Pancreas (tissue), 10 donors: ENCODE measurements at regions not wholly inside any gene's neighbourhood (a gene's known extent, or its start where the extent isn't known, plus 50 kb on each side); places are given as distances from the start of the nearest gene placed in this dataset.
"Not testable (repeated sequence)": the region's sequence is repeated elsewhere in the genome, so short reads cannot be mapped to it uniquely, and the experiment has no call there.

Source experiments
- ATAC-seq, 4 donors: fragments of 200-7000 bp; cut with Tn5 transposase; one replicate each; pipeline versions ENCODE4 v1.8.0 to v1.9.1; 2020; ENCODE audit warnings: mild to moderate bottlenecking in 4 of 4, moderate library complexity in 4 of 4
- DNase-seq, 6 donors: peaks; one replicate each; pipeline ENCODE4 v3.0.0-alpha.2; 2020
- FAIRE-seq: peaks from 2 replicates; lab custom pipeline; 2012; peaks lifted over from hg19 to GRCh38; lab: Jason Lieb, UNC
- H3K27ac ChIP-seq, 4 donors: fragments of 200-600 bp; sonication (generic); 1 replicate in 3 of 4; 2 replicates in 1 of 4; pipeline versions ENCODE4 v1.5.0 to v1.8.0; 2020
- H3K27me3 ChIP-seq, 4 donors: fragments of 200-600 bp; one replicate each; pipeline ENCODE4 v1.8.0; 2021
- H3K36me3 ChIP-seq, 3 donors: fragments of 200-600 bp; sonication (generic) in 1 of 3; one replicate each; pipeline versions ENCODE4 v1.5.0 to v1.8.0; 2020 to 2021
- H3K4me1 ChIP-seq, 3 donors: fragments of 200-600 bp; one replicate each; pipeline ENCODE4 v1.8.0; 2021
- H3K4me3 ChIP-seq, 4 donors: fragments of 200-600 bp; sonication (generic) in 2 of 4; one replicate each; pipeline versions ENCODE4 v1.5.0 to v1.8.0; 2020 to 2021
- H3K9me3 ChIP-seq, 4 donors: fragments of 200-600 bp; one replicate each; pipeline ENCODE4 v1.8.0; 2021
- CTCF ChIP-seq, 4 donors: fragments of 200-600 bp; sonication (generic) in 3 of 4; IDR thresholded peaks; one replicate each; pipeline versions ENCODE4 v1.5.0 to v1.8.0; 2021; ENCODE audit warnings: antibody characterized with exemption in 4 of 4
- WGBS, 2 donors: extraction: QIAGEN DNeasy Blood & Tissue Kit; methylation state at CpG; one replicate each; pipeline ENCODE4 v1.1.7; 2013; 5-methylcytosine and 5-hydroxymethylcytosine counted together
- intact Hi-C, 3 donors: fragments of 100-400 bp; cut with DNase I; formaldehyde crosslinking; loops; one replicate each; pipeline versions ENCODE4 v1.11.1 to v1.14.2; 2022
- donor health status: healthy with polysubstance abuse.
- donor health status: DM: no; HTN: no; CAD: no; lungs with moderate emphysema.
- donor health status: DM: no; HTN: no; CAD: no.
- donor health status: control.
- donor health status: control.
- donor health status: Bipolar disorder and iron deficiency.
- donor health status: DM: yes; HTN: yes; CAD: no.
- donor health status: DM: no; HTN: no; CAD: no.
- donor health status: DM: no; HTN: no; CAD: no.
- donor health status: DM: yes; HTN: yes; CAD: no.

GRCh38 chr11:129709801-129710398 lies 105.7 kb upstream of the TMEM45B start:
- Histone ChIP-seq H3K4me1 (no peaks in the 10 kb centered on the region), H3K36me3 (no peaks in the 10 kb centered on the region), H3K9me3 (no peaks in the 10 kb centered on the region), H3K27me3 (peaks cover 0 to 4% (median 0%) of the 10 kb centered on the region in 4 donors), H3K27ac (no peak overlapping the region), H3K4me3 (no peak overlapping the region)
- no peak for TF ChIP-seq CTCF (IDR thresholded peaks at IDR 0.05)
- WGBS, 2 donors: 50 to 53% methylated on average over 15 of the region's 15 CpGs
- DNase-seq: peak in 1 of 6 donors; percentile 50
- ATAC-seq: peak in 2 of 4 donors; percentile 14 to 49
- no peak for FAIRE-seq
- intact Hi-C loops: no loop called here

DNA sequence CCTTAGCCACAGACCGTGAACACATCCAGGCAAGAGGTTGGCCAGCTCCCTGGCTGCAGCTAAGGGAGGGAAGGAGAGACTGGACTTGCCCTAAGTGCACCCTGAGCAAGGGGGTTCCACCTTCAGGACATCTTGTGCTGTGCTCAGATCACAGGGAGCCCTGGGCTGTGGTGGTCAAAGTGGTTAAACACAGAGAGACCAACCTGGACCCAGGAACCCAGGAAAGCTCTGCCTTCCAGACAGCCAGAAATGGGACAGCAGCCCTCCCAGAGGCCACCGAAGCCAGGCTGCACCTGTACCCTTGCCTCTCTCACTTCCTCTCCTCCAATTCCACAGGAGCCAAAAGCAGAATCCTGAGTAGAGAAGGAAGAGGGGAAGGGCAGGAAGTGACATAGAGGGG lies 105.2 kb upstream of the TMEM45B start:
- FAIRE-seq: no peak

DNA sequence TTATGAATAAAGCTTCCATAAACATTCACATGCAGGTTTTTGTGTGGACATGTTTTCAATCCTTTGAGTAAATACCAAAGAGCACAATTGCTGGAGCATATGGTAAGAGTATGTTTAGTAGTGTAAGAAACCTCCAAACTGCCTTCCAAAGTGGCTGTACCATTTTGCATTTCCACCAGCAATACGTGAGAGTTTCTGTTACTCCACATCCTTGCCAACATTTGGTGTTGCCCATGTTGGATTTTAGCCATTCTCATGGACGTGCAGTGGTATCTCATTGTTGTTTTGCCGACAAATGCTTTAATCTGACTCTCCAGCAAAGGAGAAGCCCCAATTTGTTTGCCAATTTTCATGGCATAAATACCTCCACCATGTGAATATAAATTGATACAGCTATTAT lies 103.9 kb upstream of the TMEM45B start:
- H3K36me3 ChIP-seq: no peaks in the 10 kb centered on the region
- no peak for ATAC-seq
- peaks cover 0 to 4% (median 0%) of the 10 kb centered on the region in 4 donors for H3K27me3 ChIP-seq
- no peak for DNase-seq
- H3K4me1 ChIP-seq: no peaks in the 10 kb centered on the region
- intact Hi-C loops: no loop called here
- H3K9me3 ChIP-seq: no peaks in the 10 kb centered on the region
- 52 to 66% methylated on average over 3 of the region's 3 CpGs for WGBS, 2 donors
- H3K27ac ChIP-seq: no peak overlapping the region
- H3K4me3 ChIP-seq: no peak overlapping the region
- TF ChIP-seq CTCF (IDR thresholded peaks at IDR 0.05): no peak
- FAIRE-seq: no peak

More for the DNA sequence above, 105.2 kb upstream of the TMEM45B start:
- Histone ChIP-seq H3K4me1 (no peaks in the 10 kb centered on the region), H3K4me3 (no peak overlapping the region), H3K9me3 (no peaks in the 10 kb centered on the region), H3K27me3 (peaks cover 0 to 4% (median 0%) of the 10 kb centered on the region in 4 donors), H3K36me3 (no peaks in the 10 kb centered on the region), H3K27ac (no peak overlapping the region)
- TF ChIP-seq CTCF (IDR thresholded peaks at IDR 0.05): no peak
- DNase-seq (peak in 1 of 6 donors; percentile 31), ATAC-seq (no peak)
- intact Hi-C loops: no loop called here
- 80 to 88% methylated on average over 2 of the region's 2 CpGs for WGBS, 2 donors

- H3K9me3 ChIP-seq, DNase-seq, H3K27me3 ChIP-seq, intact Hi-C loops, H3K4me3 ChIP-seq, H3K36me3 ChIP-seq, FAIRE-seq, H3K4me1 ChIP-seq, H3K27ac ChIP-seq, ATAC-seq: not testable (repeated sequence)
- 80 to 91% methylated on average over 25 of the region's 25 CpGs for WGBS, 2 donors
Observed at GRCh38 chr11:129712486-129713240, 103.0 kb upstream of the TMEM45B start.

DNA sequence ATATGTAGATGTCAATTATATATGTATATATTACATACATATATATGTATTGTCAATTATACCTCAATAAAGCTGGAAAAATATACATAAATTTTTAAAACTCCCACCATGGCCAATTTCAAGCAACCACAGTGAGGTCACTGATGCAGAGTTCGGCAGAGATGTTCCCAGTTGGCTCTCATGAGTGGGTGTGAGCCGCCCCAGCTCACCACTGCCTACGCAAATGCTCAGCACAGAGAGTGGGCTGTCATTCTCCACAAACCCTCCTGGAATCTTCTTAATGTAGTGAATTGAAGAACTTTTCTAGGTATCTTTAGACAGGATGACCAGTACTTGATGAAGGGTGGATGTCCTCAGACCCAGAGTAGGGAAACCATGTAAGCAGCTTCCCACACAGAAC lies 96.6 kb upstream of the TMEM45B start:
- intact Hi-C loops: no loop called here
- no peak for DNase-seq
- H3K4me3 ChIP-seq: no peak overlapping the region
- H3K4me1 ChIP-seq: no peaks in the 10 kb centered on the region
- H3K27me3 ChIP-seq: no peaks in the 10 kb centered on the region
- FAIRE-seq: no peak
- no peaks in the 10 kb centered on the region for H3K9me3 ChIP-seq
- no peak overlapping the region for H3K27ac ChIP-seq
- 95% methylated on average over 3 of the region's 3 CpGs for whole genome bisulfite sequencing, 2 donors
- no peak for TF ChIP-seq CTCF (IDR thresholded peaks at IDR 0.05)
- no peak for ATAC-seq
- no peaks in the 10 kb centered on the region for H3K36me3 ChIP-seq
